ENCODE measurements at regions not wholly inside any gene's neighbourhood (a gene's known extent, or its start where the extent isn't known, plus 50 kb on each side); places are given as distances from the start of the nearest gene placed in this dataset.

- no peak for TF ChIP-seq CTCF (IDR thresholded peaks at IDR 0.05; ENCODE audit: low read depth, low read length)
- TF ChIP-seq POLR2A (IDR thresholded peaks at IDR 0.05; ENCODE audit: extremely low read depth, insufficient read length): no peak
- no peak for TF ChIP-seq MAX (IDR thresholded peaks at IDR 0.05; ENCODE audit: low read depth, low read length)
- no peak for TF ChIP-seq MYC (IDR thresholded peaks at IDR 0.05; ENCODE audit: low read depth, low read length)
Observed at GRCh38 chr2:5995832-5996231, 303.6 kb downstream of the SOX11 start.
